PC-9 (cell line): ENCODE measurements at regions not wholly inside any gene's neighbourhood (a gene's known extent, or its start where the extent isn't known, plus 50 kb on each side); places are given as distances from the start of the nearest gene placed in this dataset.
A peak's percentile ranks its signal among the peaks of the same experiment; 100 is the strongest.

Source experiments
- BruUV-seq: library from RNA; stranded (reverse); fragments of 400-500 nt; replicated peaks from 2 replicates; lab custom pipeline; 2021; lab: Mats Ljungman, UMichigan
- CTCF ChIA-PET: fragments of 300-600 bp; sonication (Branson Sonifier 250); formaldehyde crosslinking; loops from one replicate; lab custom pipeline; 2022; ENCODE audit warnings: antibody characterized with exemption; lab: Charles Lee
- POLR2A ChIA-PET: fragments of 300-600 bp; sonication (Branson Sonifier 250); formaldehyde crosslinking; loops from one replicate; lab custom pipeline; 2022; ENCODE audit warnings: antibody characterized with exemption; ENCODE audit not compliant: unreplicated experiment; lab: Charles Lee
- DNase-seq, 2 experiments: peaks; one replicate each; pipeline versions ENCODE4 v3.0.0 to v3.0.0-alpha.2; 2015 to 2022; ENCODE audit warnings: mixed read lengths in 1 of 2
- H2AFZ ChIP-seq: fragments of 200-600 bp; sonication (generic); 2 replicates; pipeline ENCODE4 v1.8.1; 2017; ENCODE audit warnings: antibody characterized with exemption
- H3F3A ChIP-seq: fragments of 200-600 bp; sonication (generic); 2 replicates; pipeline ENCODE4 v1.8.1; 2017; ENCODE audit warnings: antibody characterized with exemption, mild to moderate bottlenecking, low read depth; ENCODE audit not compliant: insufficient read depth
- H3K27ac ChIP-seq: fragments of 200-600 bp; sonication (generic); 2 replicates; pipeline ENCODE4 v1.6.1; 2016; ENCODE audit warnings: mixed run types
- H3K27me3 ChIP-seq: fragments of 200-600 bp; sonication (generic); 2 replicates; pipeline ENCODE4 v1.6.1; 2016; ENCODE audit warnings: low read depth, mixed run types; ENCODE audit not compliant: insufficient read depth
- H3K36me3 ChIP-seq: fragments of 200-600 bp; sonication (generic); 2 replicates; pipeline ENCODE4 v1.6.1; 2016; ENCODE audit warnings: low read depth, mixed run types
- H3K4me1 ChIP-seq: fragments of 200-600 bp; sonication (generic); replicated peaks from 2 replicates; pipeline ENCODE4 v1.6.1; 2016; ENCODE audit warnings: mixed run types; ENCODE audit not compliant: insufficient read depth
- H3K4me2 ChIP-seq: fragments of 200-600 bp; sonication (generic); 2 replicates; pipeline ENCODE4 v1.6.1; 2017; ENCODE audit warnings: mixed run types
- H3K4me3 ChIP-seq: fragments of 200-600 bp; sonication (generic); 2 replicates; pipeline ENCODE4 v1.6.1; 2016; ENCODE audit warnings: mixed run types
- H3K79me2 ChIP-seq: fragments of 200-600 bp; sonication (generic); 2 replicates; pipeline ENCODE4 v1.6.1; 2017; ENCODE audit warnings: low read depth, mixed run types
- H3K9me2 ChIP-seq: fragments of 200-600 bp; sonication (generic); 2 replicates; pipeline ENCODE4 v1.8.1; 2017; ENCODE audit warnings: mild to moderate bottlenecking; ENCODE audit not compliant: insufficient read depth
- H3K9me3 ChIP-seq: fragments of 200-600 bp; sonication (generic); 2 replicates; pipeline ENCODE4 v1.8.1; 2016; ENCODE audit warnings: low read depth; ENCODE audit not compliant: insufficient read depth
- H4K20me1 ChIP-seq: fragments of 200-600 bp; sonication (generic); 2 replicates; pipeline ENCODE4 v1.8.1; 2017; ENCODE audit not compliant: insufficient read depth
- EZH2 ChIP-seq: fragments of 200-600 bp; sonication (generic); IDR thresholded peaks from 2 replicates; pipeline ENCODE4 v1.8.0; 2017; ENCODE audit warnings: antibody characterized with exemption, low read depth
- intact Hi-C: fragments of 100-400 bp; cut with micrococcal nuclease; formaldehyde crosslinking; loops from one replicate; pipeline ENCODE4 v1.10.0; 2022; ENCODE audit not compliant: unreplicated experiment
- TF ChIP-seq, protein P1 (sequence below): fragments of 200-600 bp; sonication (generic); conservative IDR thresholded peaks from 2 replicates; pipeline ENCODE4 v1.6.1; 2017; ENCODE audit warnings: mixed run types, antibody characterized with exemption, mild to moderate bottlenecking, moderate library complexity

- intact Hi-C loops, result no loop called here
Observed at GRCh38 chr3:152718810-152719209, 116.1 kb upstream of the P2RY1 start.

DNA sequence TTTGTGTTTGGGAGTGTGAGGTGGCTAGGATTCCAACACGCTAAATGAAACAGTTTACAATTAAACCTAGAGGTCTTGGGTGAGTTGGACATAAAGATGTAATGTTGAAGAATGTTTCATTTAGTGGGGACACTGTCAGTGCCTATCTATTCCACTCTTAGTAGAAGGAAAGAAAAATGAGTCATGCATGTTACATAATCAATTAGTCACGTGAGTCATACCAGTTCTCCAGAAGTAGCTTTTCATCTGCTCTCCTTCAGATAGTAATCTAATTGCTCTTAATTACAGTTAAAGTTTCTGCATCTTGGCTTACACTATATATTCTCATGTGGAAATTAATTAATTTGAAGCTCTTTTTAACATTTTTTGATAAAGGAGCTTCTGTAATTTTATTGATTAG is 115.7 kb upstream of the P2RY1 start:
- no peak for TF ChIP-seq EZH2
- TF ChIP-seq, protein P1, sequence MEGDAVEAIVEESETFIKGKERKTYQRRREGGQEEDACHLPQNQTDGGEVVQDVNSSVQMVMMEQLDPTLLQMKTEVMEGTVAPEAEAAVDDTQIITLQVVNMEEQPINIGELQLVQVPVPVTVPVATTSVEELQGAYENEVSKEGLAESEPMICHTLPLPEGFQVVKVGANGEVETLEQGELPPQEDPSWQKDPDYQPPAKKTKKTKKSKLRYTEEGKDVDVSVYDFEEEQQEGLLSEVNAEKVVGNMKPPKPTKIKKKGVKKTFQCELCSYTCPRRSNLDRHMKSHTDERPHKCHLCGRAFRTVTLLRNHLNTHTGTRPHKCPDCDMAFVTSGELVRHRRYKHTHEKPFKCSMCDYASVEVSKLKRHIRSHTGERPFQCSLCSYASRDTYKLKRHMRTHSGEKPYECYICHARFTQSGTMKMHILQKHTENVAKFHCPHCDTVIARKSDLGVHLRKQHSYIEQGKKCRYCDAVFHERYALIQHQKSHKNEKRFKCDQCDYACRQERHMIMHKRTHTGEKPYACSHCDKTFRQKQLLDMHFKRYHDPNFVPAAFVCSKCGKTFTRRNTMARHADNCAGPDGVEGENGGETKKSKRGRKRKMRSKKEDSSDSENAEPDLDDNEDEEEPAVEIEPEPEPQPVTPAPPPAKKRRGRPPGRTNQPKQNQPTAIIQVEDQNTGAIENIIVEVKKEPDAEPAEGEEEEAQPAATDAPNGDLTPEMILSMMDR, result no peak
- H3K79me2 ChIP-seq, result no peaks in the 10 kb centered on the region
- no TSS peak for BruUV-seq
- no peaks in the 10 kb centered on the region for H3K9me3 ChIP-seq
- no peaks in the 10 kb centered on the region for H3K9me2 ChIP-seq
- peaks cover 8% of the 10 kb centered on the region; the same call in 1 of the 2 replicates for H3K4me1 ChIP-seq
- intact Hi-C loops, result no loop called here
- H3F3A ChIP-seq, result 0 out of 2 replicates have a peak, but pooled peaks cover 6% of the 10 kb centered on the region
- ChIA-PET CTCF (no interaction called here), POLR2A (no interaction called here)
- no peaks in the 10 kb centered on the region for H3K36me3 ChIP-seq
- H3K27me3 ChIP-seq, result no peaks in the 10 kb centered on the region
- peak in 1 of 2 experiments; percentile 41 for DNase-seq
- H4K20me1 ChIP-seq, result no peaks in the 10 kb centered on the region
- H3K4me2 ChIP-seq, result no peak overlapping the region
- no peak overlapping the region for H3K4me3 ChIP-seq
- H3K27ac ChIP-seq, result no peak overlapping the region
- H2AFZ ChIP-seq, result no peak overlapping the region

More at GRCh38 chr3:152718810-152719209, 116.1 kb upstream of the P2RY1 start:
- Histone ChIP-seq H3K36me3 (no peaks in the 10 kb centered on the region), H4K20me1 (no peaks in the 10 kb centered on the region), H2AFZ (no peak overlapping the region), H3K27ac (no peak overlapping the region), H3K4me1 (peaks cover 8% of the 10 kb centered on the region; the same call in 1 of the 2 replicates), H3F3A (0 out of 2 replicates have a peak, but pooled peaks cover 6% of the 10 kb centered on the region), H3K79me2 (no peaks in the 10 kb centered on the region), H3K9me2 (no peaks in the 10 kb centered on the region), H3K9me3 (no peaks in the 10 kb centered on the region), H3K4me2 (no peak overlapping the region), H3K27me3 (no peaks in the 10 kb centered on the region), H3K4me3 (no peak overlapping the region)
- POLR2A ChIA-PET, result no interaction called here
- TF ChIP-seq, protein P1, result no peak
- TF ChIP-seq EZH2, result no peak
- CTCF ChIA-PET, result no interaction called here
- BruUV-seq, result no TSS peak
- DNase-seq, result no peak

- ChIA-PET CTCF (interaction anchor here (0.5 kb wide), 1 partner anchor 181 kb away, joined by 15 read pairs; no protein-coding TSS in a partner anchor), POLR2A (no interaction called here)
- Histone ChIP-seq H3K4me3 (no peak overlapping the region), H3K9me2 (no peaks in the 10 kb centered on the region), H2AFZ (no peak overlapping the region), H3K9me3 (no peaks in the 10 kb centered on the region), H4K20me1 (no peaks in the 10 kb centered on the region; the same call in 1 of the 2 replicates), H3F3A (0 out of 2 replicates have a peak, but pooled peaks cover 6% of the 10 kb centered on the region), H3K4me2 (no peak overlapping the region), H3K79me2 (no peaks in the 10 kb centered on the region), H3K36me3 (no peaks in the 10 kb centered on the region), H3K27ac (no peak overlapping the region), H3K4me1 (peaks cover 8% of the 10 kb centered on the region; the same call in 1 of the 2 replicates), H3K27me3 (no peaks in the 10 kb centered on the region)
- TF ChIP-seq, protein P1, result no peak
- no peak for TF ChIP-seq EZH2
- intact Hi-C loops, result no loop called here
- no TSS peak for BruUV-seq
- DNase-seq, result no peak
Observed at GRCh38 chr3:152720951-152721718, 113.8 kb upstream of the P2RY1 start.
